ENCODE measurements at regions not wholly inside any gene's neighbourhood (a gene's known extent, or its start where the extent isn't known, plus 50 kb on each side); places are given as distances from the start of the nearest gene placed in this dataset.

DNA sequence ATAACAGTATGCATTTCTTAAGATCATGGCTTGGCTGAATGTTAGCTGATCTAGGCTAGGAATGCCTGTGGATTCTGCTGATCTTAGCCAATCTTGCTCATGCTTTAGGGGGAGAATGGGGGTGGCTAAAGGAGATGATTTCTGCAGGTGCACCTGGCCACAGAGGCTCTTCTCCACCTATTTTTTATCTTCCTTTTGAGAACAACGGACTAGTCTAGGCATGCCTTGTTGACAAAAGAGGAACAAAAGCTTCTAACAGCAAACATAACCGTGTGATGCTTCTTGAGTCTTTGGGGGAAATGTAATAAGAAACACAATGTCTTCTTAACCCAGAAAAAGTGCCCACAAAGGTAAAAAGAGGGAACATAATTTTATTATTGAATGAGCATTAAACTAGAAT is 743.5 kb downstream of the ARAP2 start:
- no peak for DNase-seq

DNA sequence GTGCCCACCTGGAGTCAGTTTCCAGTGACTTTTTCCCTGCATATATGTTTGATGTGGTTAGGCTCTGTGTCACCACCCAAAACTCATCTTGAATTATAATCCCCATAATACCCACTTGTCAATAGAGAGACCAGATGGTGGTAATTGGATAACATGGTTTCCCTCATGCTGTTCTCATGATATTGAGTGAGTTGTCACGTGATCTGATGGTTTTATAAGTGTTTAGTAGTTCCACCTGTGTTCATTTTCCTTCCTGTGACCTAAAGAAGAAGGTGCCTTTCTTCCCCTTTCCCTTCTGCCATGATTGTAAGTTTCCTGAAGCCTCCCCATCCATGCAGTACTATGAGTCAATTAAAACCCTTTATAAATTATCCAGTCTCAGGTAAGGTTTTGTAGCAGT is 740.9 kb downstream of the ARAP2 start:
- no peak for DNase-seq

DNA sequence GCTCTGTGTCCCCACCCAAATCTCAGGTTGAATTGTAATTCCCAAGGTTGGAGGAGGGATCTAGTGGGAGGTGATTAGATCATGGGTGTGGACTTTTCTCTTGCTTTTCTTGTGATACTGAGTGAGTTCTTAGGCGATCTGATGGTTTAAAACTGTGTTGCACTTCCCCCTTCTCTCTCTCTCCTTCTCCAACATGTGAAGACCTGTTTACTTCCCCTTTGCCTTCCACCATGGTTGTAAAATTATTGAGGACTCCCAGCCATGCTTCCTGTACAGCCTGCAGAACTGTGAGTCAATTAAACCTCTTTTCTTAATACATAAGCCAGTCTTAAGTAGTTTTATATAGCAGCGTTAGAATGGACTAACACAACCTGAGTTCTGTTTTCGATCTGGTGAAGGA is 738.2 kb downstream of the ARAP2 start:
- DNase-seq = no peak

DNA sequence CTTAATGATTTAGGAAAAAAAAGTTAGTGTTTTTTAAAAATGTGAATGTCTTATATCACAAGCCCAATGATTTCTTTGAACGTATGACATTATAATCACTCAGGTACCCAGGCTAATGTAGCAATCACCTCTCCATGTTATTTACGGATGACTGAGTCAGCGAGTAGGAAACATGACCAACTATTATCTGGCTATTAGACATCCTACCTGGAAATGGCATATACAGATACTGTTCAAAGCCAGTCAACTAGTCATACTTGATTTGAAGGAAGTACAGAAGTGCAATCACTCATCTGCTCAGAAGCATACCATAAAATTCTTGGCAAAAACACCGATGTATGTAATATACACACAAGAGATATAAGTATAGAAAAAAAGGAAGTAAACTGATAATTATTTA is 732.5 kb downstream of the ARAP2 start:
- no peak for DNase-seq

DNA sequence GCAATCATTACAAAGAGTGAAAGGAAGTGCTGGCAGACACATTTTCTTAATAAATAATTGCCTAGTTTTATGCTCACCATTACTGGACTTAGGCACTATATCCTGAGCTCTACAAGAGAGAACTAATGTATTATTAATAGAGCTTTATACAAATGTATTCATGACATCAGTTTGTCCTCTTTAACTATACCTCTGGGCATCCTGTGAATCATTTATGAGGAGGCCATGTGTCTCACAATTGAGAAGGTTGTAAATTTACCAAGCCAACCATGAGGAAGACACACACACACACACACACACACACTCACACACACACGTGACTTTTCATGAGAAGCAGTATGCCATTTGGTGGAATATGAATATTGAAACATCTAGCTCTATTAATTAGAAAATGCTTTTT is 728.2 kb downstream of the ARAP2 start:
- DNase-seq = no peak

DNA sequence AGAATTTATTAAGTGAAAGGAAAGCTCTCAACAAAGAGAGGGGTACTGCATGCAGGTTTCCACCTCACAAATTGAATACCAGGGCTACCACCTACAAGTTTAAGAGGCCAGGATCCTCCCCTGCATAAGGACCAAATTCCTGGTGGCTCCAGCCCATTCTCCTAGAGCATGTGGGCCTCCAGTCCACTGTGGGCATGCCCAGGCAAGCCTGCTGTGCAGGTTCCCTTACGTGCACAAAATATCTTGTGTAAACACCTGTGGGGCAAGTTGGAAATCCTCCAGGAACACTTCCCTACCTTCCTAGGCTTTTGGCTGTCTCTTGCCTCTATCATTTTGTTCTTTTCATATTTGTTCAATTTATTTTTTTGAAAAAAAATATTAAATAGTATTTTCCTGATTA is 724.3 kb downstream of the ARAP2 start:
- no peak for DNase-seq

DNA sequence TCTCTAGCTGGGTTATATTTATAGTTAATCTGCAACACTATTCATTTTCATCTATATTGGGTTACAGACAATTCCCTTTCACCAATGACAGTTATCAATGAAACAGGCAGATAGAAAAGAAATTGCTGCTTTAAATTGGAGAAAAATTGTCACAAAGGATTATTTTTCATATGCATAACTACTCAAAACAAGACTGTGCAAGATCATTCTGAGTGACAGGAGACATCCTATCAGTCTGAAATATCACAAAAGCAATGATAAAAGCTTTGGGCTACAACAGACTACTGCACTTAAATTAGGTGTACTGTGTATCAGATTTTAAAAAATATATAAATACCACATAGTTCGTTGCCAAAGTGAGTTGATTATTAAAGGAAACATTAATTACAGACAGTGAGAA is 722.6 kb downstream of the ARAP2 start:
- no peak for DNase-seq

DNA sequence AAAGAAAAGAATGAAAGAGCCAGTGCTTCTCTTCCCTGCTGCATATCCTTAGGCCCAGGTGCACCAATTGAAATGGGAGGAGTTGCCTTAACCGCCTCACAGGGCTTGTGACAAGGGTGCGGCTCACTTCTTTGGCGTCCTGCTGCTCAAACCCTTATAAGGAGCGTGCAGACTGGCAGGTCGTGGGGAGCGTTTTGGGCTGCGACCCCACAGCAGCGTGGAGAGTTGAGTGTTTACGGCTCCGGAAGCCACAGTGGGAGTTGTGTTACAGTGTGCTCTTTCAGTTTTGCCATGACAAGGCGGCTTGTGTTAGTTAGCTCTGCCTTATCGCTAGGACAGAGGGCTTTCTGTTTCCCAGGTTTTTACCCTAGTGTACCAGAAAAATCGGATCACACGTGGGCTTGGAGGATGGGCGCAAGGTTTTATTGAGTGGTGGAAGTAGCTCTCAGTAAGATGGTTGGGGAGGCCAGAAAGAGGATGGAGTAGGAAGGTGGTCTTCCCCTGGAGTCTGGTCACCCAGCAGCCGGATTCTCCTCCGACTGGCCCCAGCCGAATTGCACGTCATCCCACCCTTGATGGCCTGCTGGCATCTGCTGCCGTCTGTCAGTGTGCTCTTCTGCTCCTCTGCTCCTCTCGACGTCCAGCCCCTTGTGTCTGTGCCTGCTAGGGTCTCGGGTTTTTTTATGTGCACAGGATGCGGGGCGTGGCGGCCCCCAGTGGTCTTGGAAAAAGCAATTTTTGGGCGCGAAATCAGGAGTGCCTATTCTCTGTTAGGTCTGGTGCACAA is 718.9 kb downstream of the ARAP2 start:
- no peak for DNase-seq

DNA sequence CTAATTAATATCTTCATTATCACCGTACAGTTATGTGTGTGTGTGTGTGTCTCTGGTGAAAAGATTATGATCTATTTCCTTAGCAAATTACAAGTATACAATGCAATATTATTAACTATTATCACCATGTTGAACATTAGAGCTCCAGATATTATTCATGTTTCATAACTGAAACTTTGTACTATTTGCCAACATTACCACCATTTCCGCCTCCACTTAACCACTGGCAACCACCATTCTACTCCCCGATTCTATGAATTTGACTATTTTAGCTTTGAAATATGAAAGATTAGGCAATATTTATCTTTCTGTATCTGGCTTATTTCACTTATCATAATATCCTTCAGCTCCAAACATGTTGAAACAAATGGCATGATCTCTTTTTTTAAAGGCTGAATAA is 717.9 kb downstream of the ARAP2 start:
- DNase-seq = no peak

DNA sequence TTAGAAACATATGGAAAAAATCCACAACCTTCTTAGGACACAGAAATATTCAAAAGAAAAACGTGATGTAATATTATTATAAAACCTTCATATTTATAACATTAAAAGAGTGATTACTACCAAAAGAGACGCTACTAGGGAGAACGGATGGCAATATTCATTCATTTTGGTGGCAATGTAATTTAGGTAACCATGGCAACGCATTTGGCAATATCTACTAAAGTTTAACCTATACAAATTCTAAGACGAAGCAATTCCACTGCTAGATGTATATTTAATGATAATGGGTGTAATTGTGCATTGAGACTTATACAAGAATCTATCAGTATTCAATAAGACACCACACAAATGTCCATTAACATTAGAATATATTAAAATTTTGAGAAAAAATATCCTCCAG is 709.4 kb downstream of the ARAP2 start:
- no peak for DNase-seq

DNA sequence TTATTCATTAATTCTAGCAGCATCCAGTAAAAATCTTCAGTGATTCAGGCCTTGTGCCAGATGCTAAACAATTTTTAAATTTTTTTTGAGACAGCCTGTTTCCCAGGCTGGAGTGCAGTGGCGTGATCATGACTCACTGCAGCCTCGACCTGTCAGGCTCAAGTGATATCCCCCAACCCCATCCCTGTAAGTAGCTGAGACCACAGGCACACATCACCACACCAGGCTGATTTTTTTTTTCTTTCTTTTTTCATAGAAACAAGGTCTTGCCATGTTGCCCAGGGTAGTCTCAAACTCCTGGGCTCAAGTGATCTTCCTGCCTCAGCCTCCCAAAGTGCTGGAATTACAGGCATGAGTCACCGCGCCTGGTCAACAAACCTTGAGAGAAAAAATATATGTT is 705.5 kb downstream of the ARAP2 start:
- no peak for DNase-seq

DNA sequence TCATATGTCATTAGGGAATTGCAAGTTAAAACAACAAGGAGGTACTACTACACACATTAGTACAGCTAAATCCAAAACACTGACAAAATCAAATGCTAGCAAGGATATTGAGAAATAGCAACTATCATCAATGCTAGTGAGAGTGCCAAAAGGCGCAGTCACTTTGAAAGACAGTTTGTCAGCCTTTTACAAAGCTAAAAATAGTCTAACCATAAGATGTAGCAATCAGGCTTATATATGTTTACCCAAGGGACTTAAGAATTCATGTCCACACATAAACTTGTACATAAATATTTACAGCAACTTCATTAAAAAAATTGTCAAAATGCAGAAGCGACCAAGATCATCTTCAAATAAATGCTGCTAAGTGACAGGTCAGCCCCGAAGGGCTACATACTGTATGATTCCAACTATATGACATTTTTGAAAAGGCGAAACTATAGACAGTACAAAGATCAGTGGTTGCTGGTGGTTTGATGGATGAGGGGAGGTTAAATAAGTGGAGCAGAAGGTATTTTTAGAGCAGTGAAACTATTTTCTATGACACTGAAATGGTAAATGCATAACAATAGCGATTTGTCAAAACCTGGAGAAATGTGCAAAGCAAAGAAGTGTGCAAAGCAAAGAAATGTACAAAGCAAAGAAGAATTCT is 704.8 kb downstream of the ARAP2 start:
- DNase-seq = no peak

DNA sequence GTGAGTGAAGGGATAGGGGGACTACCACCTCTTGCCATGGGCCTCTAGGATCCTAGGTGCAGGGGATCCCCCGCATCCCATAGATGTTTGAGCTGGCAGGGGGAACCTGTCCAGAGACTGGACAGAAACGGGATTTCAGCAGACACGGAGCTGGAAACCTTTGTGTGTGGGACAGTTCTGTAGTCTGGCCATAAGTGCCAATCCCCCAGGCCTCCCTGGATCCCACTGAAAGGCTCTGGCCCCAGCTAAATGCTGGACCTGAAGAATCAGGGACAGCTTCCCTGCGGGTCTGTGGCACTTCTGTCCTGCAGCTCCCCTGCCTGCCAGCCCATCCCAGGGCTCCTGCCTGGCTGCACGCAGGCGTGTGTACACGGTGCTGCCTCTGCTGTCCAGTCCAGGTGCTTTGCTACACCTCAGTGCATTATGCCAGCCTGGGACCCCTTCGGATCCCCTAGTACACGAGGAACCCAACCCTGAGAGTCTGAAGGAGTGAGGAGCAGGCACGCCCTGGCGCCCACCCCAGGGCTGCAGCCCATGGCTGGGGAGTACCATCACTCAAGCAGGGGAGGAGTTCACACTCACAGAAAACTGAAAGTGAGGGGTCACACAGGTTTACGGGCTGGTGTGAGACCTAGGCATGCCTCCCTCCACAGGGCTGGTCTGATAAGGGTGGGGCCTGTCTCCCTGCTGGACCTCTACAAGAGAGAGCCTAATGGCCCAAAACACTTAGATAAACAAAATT is 703.0 kb downstream of the ARAP2 start:
- no peak for DNase-seq

DNA sequence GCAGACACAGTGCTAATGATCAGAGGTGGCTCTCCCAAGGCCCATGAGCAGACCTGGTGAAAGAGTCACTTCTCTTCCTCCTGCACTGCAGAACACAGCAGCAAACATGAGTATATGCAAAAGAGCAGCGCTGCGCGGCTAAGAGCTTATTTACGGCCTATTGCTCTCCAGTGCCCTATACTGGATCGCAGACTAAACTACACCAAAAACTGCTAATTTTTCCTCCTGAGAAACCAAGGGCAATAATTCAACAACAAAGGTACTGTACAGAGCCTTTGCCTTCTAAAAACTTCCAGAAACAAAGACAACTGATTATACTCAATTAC is 702.5 kb downstream of the ARAP2 start:
- DNase-seq = no peak

DNA sequence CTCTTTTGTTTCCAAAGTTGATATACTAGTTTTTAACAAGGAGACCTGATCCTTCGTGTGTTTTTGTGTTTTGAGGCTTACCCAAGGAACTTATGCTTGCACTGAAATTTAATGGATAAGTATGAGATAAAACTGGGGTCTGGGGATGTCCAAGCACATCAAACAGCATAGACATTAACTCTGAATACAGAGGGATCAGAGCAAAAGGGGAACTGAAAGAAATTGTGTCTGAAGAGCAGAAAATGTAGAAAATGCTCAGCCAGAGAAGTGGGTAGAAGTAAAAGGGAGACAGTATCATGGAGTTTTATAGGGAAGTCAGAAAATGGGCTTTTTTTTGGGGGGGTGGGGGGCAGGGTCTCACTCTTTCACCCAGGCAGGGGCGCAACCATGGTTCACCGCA is 695.4 kb downstream of the ARAP2 start:
- DNase-seq = no peak

DNA sequence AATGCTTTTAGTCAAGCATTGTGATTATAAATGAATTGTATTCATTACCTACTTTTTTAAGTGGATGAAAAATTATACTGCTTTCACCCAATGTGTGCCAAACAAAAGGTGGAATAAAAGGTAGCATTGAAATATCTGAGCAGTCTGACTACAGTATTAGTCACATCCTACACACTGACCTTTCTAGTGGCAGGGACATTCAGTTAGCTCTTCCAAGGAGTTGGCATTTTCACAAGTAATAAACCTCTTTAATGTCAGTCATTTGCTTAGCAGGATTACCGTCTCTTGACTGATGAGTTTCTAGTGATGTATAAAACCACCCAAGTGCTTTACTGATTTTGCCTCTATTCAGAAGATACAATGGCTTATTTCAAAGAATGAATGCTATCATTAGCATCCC is 687.9 kb downstream of the ARAP2 start:
- DNase-seq = no peak

DNA sequence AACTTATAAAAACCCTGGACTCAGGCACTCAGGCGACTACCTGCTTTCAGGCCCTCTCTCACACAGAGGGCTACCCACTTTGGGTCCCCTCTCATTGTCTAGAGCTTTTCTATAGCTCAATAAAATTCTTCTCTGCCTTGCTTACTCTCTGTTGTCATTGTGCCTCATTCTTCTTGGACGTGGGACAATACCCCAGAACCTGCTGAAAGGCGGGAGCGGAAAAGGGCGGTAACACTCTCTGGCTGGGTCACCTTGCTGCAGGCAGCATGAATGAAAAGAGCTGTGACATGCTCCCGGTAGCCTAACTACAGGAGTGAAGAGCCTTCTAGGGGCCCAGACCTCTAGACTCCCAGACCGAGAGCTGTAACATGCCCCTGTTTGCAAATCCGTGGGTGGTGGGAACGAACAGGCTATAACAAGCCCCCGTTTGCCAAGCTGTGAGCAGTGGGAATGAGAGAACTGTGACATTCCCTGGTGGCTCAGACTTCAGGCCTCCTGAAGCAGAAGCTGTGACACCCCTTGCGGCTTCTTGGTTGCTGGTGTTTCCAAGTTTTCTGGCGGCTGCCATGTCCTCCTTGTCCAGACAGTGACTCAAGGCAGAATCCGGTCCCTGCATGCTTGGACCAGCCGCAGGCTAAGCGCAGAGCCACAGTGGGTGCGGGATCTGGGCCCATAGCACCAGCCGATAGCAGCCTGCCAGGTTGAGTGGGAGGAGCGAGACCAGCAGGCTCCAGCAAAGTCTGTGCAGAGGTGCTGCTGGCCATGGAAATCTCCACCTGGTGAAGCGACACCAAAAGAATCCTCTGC is 684.6 kb downstream of the ARAP2 start:
- no peak for DNase-seq

DNA sequence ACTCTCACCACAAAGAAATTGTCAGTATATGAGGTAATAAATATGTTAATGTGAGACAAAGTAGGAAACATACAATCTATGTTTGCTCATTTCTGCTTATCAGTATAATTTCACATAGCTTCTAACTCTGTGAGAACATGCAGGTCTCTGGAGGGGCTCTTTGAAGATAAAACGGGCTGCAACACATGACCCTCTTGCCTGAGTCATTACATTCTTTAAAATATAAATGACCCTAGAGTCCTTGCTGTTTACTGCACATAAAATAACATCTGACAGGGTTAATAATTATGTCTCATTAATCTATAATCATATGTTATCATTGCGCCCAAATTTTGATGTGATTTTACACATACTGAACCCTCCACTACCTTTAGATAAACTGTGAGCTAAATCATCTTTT is 681.5 kb downstream of the ARAP2 start:
- DNase-seq = no peak

DNA sequence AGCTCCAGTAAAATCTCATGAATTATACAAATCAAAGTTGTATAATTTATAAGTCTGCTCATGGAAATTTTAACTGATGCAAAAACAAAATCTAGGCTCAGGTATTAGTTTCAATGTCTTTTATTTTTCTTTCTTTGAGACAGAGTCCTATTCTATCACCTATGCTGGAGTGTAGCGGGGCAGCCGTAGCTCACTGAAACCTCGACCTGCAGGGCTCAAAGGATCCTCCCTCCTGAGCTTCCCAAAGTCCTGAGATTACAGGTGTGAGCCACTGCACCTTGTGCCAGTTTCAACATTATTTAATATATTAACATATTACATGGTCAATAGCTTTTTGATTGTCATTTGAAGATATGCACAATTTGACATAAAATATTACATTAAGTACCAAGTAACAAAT is 678.7 kb downstream of the ARAP2 start:
- no peak for DNase-seq

DNA sequence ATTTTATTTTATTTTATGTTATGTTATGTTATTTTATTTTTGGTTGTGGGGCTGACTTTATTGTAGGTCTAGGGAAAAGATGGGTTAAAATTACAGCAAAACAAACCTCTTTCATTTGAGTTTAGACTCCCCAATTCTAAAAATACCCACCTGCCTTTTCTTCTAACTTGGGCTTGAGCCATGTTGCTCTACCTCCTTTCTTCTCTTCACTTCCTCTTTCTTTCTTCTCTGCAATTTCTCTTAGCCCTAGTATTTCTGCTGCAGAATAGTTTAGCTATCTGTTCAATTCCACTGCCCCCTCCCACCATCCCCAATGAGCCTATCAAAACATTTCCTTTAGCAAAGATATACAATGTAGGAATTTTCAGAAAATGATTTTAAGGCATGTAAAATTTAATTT is 653.3 kb downstream of the ARAP2 start:
- no peak for DNase-seq

DNA sequence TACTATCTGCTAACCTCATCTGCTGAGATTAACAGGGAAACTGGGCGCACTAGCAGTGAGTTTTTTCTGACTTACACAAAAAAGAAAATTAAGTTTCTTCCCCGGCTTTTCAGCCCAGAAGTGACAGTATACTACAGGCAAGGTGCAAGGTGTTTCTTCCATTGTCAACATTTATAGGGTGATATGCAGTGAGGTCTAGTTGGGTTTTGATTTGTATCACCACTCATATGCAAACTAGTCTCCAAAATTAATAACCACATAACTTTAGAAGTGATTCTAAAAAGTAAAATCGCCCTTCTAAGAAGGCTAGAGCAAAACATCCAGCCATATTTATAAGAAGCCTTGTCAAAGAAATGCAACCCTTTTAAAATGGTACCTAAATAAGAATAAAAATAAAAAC is 640.1 kb downstream of the ARAP2 start:
- no peak for DNase-seq

DNA sequence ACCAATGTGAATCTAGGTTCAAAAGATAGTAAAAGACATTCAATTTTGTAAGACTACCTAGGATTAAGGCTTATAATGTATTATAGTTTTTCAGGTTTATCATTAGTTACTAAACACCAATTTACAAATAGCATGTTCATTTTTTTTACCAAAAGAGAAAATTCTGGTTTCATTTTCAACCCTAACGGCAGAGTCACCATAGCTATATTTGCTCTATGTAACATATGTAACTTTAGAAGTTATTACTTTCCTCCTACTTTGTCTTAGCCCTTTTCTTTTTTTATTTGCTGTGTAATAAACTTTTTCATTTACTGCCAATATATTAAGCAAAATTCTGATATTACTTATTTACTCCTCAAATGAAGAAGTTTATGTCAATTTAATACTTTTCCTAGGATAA is 639.6 kb downstream of the ARAP2 start:
- no peak for DNase-seq

DNA sequence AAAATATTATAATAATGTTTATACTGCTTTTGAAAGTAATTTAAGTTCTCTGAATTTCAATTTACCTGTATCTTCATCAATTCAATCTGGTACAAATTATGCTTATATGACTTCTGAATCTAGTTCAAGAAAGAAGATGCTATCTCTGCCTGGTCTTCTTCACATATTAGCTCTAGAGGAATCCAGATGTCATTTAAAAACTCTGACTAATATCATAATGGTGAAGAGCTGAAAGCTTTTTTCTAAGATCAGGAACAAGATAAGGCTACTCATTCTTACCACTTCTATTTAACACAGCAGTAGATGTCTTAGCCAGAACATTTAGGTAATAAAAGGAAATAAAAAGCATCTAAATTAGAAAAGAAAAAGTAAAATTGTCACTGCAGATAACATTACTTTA is 636.1 kb downstream of the ARAP2 start:
- no peak for DNase-seq

DNA sequence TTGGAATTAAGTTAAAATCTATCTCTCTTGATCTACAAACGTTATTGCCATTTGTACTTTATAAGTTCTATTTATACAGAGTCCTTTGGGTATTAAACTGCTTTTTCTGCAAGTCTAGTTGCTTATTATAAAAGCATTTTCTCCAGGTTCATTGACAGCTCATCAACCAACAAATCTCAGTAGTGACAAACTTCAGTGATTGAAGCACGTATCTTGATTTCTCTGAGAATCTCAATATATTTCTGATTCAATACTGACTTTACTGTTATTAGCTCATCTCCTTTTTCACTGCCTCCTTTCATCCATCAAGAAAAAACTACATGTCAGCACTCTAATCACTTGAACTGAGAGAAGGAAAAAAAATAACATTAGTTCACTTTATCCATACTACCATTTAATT is 630.2 kb downstream of the ARAP2 start:
- no peak for DNase-seq

Data from activated CD4-positive, CD25-positive, alpha-beta regulatory T cell (primary cell).